Type B pancreatic cell (in vitro differentiated cells): ENCODE measurements at regions not wholly inside any gene's neighbourhood (a gene's known extent, or its start where the extent isn't known, plus 50 kb on each side); places are given as distances from the start of the nearest gene placed in this dataset.

Source experiments
- DNase-seq: peaks from one replicate; pipeline ENCODE4 v3.0.0; 2021; ENCODE audit warnings: mixed read lengths; ENCODE audit not compliant: unreplicated experiment; ENCODE audit errors: extremely low spot score
- H3K27ac Mint-ChIP-seq: 2 replicates; pipeline ENCODE4 v1.8.0; 2021; ENCODE audit warnings: mild to moderate bottlenecking, mixed read lengths
- H3K27me3 Mint-ChIP-seq: 2 replicates; pipeline ENCODE4 v1.8.0; 2021; ENCODE audit warnings: mixed read lengths
- H3K36me3 Mint-ChIP-seq: 2 replicates; pipeline ENCODE4 v1.8.0; 2021; ENCODE audit warnings: mixed read lengths
- H3K4me1 Mint-ChIP-seq: one replicate; pipeline ENCODE4 v1.8.0; 2021; ENCODE audit warnings: mixed read lengths; ENCODE audit not compliant: unreplicated experiment
- H3K4me3 Mint-ChIP-seq: 2 replicates; pipeline ENCODE4 v1.8.0; 2021; ENCODE audit warnings: mild to moderate bottlenecking, mixed read lengths
- H3K9me3 Mint-ChIP-seq: 2 replicates; pipeline ENCODE4 v1.8.0; 2021; ENCODE audit warnings: mixed read lengths
- CTCF ChIP-seq: fragments of 200-600 bp; sonication (generic); conservative IDR thresholded peaks from 2 replicates; pipeline ENCODE4 v1.5.0; 2021; ENCODE audit warnings: antibody characterized with exemption, mild to moderate bottlenecking

- Mint-ChIP-seq H3K4me1 (peaks cover 6% of the 10 kb centered on the region), H3K27me3 (no peaks in the 10 kb centered on the region), H3K4me3 (no peak overlapping the region), H3K9me3 (no peaks in the 10 kb centered on the region), H3K36me3 (no peaks in the 10 kb centered on the region), H3K27ac (no peak overlapping the region)
- DNase-seq = no peak
- TF ChIP-seq CTCF = no peak
Observed at GRCh38 chr18:56199580-56200330, 438.6 kb downstream of the TXNL1 start.

GRCh38 chr18:56197241-56197859 lies 441.0 kb downstream of the TXNL1 start:
- DNase-seq = no peak
- no peaks in the 10 kb centered on the region for H3K36me3 Mint-ChIP-seq
- H3K4me3 Mint-ChIP-seq = no peak overlapping the region
- no peak for TF ChIP-seq CTCF
- no peak overlapping the region for H3K27ac Mint-ChIP-seq
- H3K9me3 Mint-ChIP-seq = no peaks in the 10 kb centered on the region
- H3K27me3 Mint-ChIP-seq = no peaks in the 10 kb centered on the region
- peaks cover 6% of the 10 kb centered on the region for H3K4me1 Mint-ChIP-seq

- Mint-ChIP-seq H3K4me1 (peaks cover 6% of the 10 kb centered on the region), H3K9me3 (no peaks in the 10 kb centered on the region), H3K27me3 (peaks cover under 1% of the 10 kb centered on the region), H3K36me3 (no peaks in the 10 kb centered on the region), H3K4me3 (no peak overlapping the region), H3K27ac (no peak overlapping the region)
- no peak for DNase-seq
- TF ChIP-seq CTCF = no peak
Observed at GRCh38 chr18:56196495-56197225, 441.7 kb downstream of the TXNL1 start.

GRCh38 chr18:56191334-56191733 lies 447.1 kb downstream of the TXNL1 start:
- no peaks in the 10 kb centered on the region for H3K36me3 Mint-ChIP-seq
- peaks cover 10% of the 10 kb centered on the region for H3K4me1 Mint-ChIP-seq
- peaks cover 4% of the 10 kb centered on the region for H3K27me3 Mint-ChIP-seq
- H3K27ac Mint-ChIP-seq = no peak overlapping the region
- DNase-seq = no peak
- no peak for TF ChIP-seq CTCF
- no peaks in the 10 kb centered on the region for H3K9me3 Mint-ChIP-seq
- no peak overlapping the region for H3K4me3 Mint-ChIP-seq

GRCh38 chr18:56189615-56190014 lies 448.8 kb downstream of the TXNL1 start:
- no peak for DNase-seq
- Mint-ChIP-seq H3K27me3 (peaks cover 4% of the 10 kb centered on the region), H3K27ac (no peak overlapping the region), H3K9me3 (no peaks in the 10 kb centered on the region), H3K4me3 (no peak overlapping the region), H3K36me3 (no peaks in the 10 kb centered on the region), H3K4me1 (peaks cover 10% of the 10 kb centered on the region)
- no peak for TF ChIP-seq CTCF
